Hippocampal formation (tissue), 2 donors: ENCODE measurements at regions not wholly inside any gene's neighbourhood (a gene's known extent, or its start where the extent isn't known, plus 50 kb on each side); places are given as distances from the start of the nearest gene placed in this dataset.
"Not testable (repeated sequence)": the region's sequence is repeated elsewhere in the genome, so short reads cannot be mapped to it uniquely, and the experiment has no call there.

ENCODE experiments used
- DNase-seq, 2 donors: peaks; one replicate each; lab custom pipeline; 2025; lab: John Stamatoyannopoulos, UW

GRCh38 chr20:53693262-53693871, 99.7 kb upstream of the ZNF217 start:
- no peak for DNase-seq

- peak in 1 of 2 donors; percentile 10 for DNase-seq
These were observed 98.9 kb upstream of the ZNF217 start for GRCh38 chr20:53692465-53693067.

GRCh38 chr20:53691811-53692192, 98.2 kb upstream of the ZNF217 start:
- no peak for DNase-seq

GRCh38 chr20:53691060-53691810, 97.6 kb upstream of the ZNF217 start:
- DNase-seq = no peak

- no peak for DNase-seq
These were observed 94.4 kb upstream of the ZNF217 start for GRCh38 chr20:53688085-53688484.

GRCh38 chr20:53685070-53685595, 91.5 kb upstream of the ZNF217 start:
- no peak for DNase-seq

GRCh38 chr20:53683506-53683905, 89.9 kb upstream of the ZNF217 start:
- no peak for DNase-seq

- DNase-seq = no peak
These were observed 87.9 kb upstream of the ZNF217 start for GRCh38 chr20:53681352-53682212.

- DNase-seq = peak in 1 of 2 donors; percentile 5
These were observed 86.1 kb upstream of the ZNF217 start for GRCh38 chr20:53679597-53680309.

GRCh38 chr20:53678990-53679596, 85.5 kb upstream of the ZNF217 start:
- peak in 1 of 2 donors; percentile 57 for DNase-seq

GRCh38 chr20:53678315-53678989, 84.8 kb upstream of the ZNF217 start:
- no peak for DNase-seq

GRCh38 chr20:53677447-53678314, 84.0 kb upstream of the ZNF217 start:
- peak in 1 of 2 donors; percentile 39 for DNase-seq

GRCh38 chr20:53676987-53677386, 83.3 kb upstream of the ZNF217 start:
- no peak for DNase-seq

GRCh38 chr20:53676519-53676822, 82.8 kb upstream of the ZNF217 start:
- DNase-seq = no peak

GRCh38 chr20:53672484-53673129, 79.0 kb upstream of the ZNF217 start:
- DNase-seq = no peak

GRCh38 chr20:53671370-53671769, 77.7 kb upstream of the ZNF217 start:
- DNase-seq = no peak

- not testable (repeated sequence) for DNase-seq
These were observed 76.1 kb upstream of the ZNF217 start for GRCh38 chr20:53669517-53670313.

GRCh38 chr20:53668992-53669391, 75.4 kb upstream of the ZNF217 start:
- DNase-seq = no peak
